SK-N-SH (cell line): ENCODE measurements at regions not wholly inside any gene's neighbourhood (a gene's known extent, or its start where the extent isn't known, plus 50 kb on each side); places are given as distances from the start of the nearest gene placed in this dataset.

ENCODE experiments used
- CTCF ChIA-PET: fragments of 300-600, 350-600 bp; formaldehyde crosslinking; extraction: SDS; loops from one replicate; lab custom pipeline; 2021; lab: Yijun Ruan, JAX
- POLR2A ChIA-PET: fragments of 350-600 bp; sonication (Branson Sonifier 250); formaldehyde crosslinking; extraction: SDS; loops from one replicate; lab custom pipeline; 2020; ENCODE audit warnings: antibody characterized with exemption, inconsistent platforms; lab: Yijun Ruan, JAX
- DNase-seq: peaks from one replicate; pipeline ENCODE4 v3.0.0; 2012
- H2AFZ ChIP-seq: fragments of 200-600 bp; sonication (generic); 2 replicates; pipeline ENCODE4 v1.8.1; 2016; ENCODE audit warnings: antibody characterized with exemption, mild to moderate bottlenecking, low read depth
- H3F3A ChIP-seq: fragments of 200-600 bp; sonication (generic); replicated peaks from 2 replicates; pipeline ENCODE3; 2016; ENCODE audit warnings: antibody characterized with exemption, mild to moderate bottlenecking; ENCODE audit not compliant: insufficient read depth
- H3K27ac ChIP-seq, 2 experiments: fragments of 200-500 bp in 1 of 2; fragments of 200-600 bp in 1 of 2; sonication (Bioruptor generic) in 1 of 2; sonication (generic), shearing (Covaris generic) in 1 of 2; 2 replicates each; pipeline versions ENCODE4 v1.5.1 to v1.6.1; 2014 to 2016; ENCODE audit warnings: low read depth in 2 of 2, inconsistent platforms in 1 of 2, low read length in 1 of 2, mild to moderate bottlenecking in 1 of 2, mixed read lengths in 1 of 2
- H3K27me3 ChIP-seq: fragments of 200-600 bp; sonication (generic), shearing (Covaris generic); 2 replicates; pipeline ENCODE4 v1.6.1; 2016; ENCODE audit warnings: mixed run types; ENCODE audit not compliant: insufficient read depth
- H3K36me3 ChIP-seq, 2 experiments: fragments of 200-500 bp in 1 of 2; fragments of 200-600 bp in 1 of 2; sonication (Bioruptor generic) in 1 of 2; sonication (generic) in 1 of 2; replicated peaks in 1 of 2; 2 replicates each; pipeline versions ENCODE3 to v1.5.1; 2014 to 2016; ENCODE audit warnings: low read length in 1 of 2, mild to moderate bottlenecking in 1 of 2; ENCODE audit not compliant: insufficient read depth in 2 of 2, control insufficient read depth in 1 of 2
- H3K4me1 ChIP-seq, 2 experiments: fragments of 200-500 bp in 1 of 2; fragments of 200-600 bp in 1 of 2; sonication (Bioruptor generic) in 1 of 2; sonication (generic), shearing (Covaris generic) in 1 of 2; 2 replicates each; pipeline versions ENCODE4 v1.5.1 to v1.6.1; 2014 to 2016; ENCODE audit warnings: low read depth in 1 of 2, low read length in 1 of 2, mixed run types in 1 of 2; ENCODE audit not compliant: insufficient read depth in 2 of 2, control insufficient read depth in 1 of 2
- H3K4me2 ChIP-seq: fragments of 200-600 bp; sonication (generic), shearing (Covaris generic); 2 replicates; pipeline ENCODE4 v1.6.1; 2017; ENCODE audit warnings: mixed run types
- H3K4me3 ChIP-seq, 2 experiments: fragments of 200-500 bp in 1 of 2; fragments of 200-600 bp in 1 of 2; sonication (Bioruptor generic) in 1 of 2; sonication (generic), shearing (Covaris generic) in 1 of 2; 2 replicates each; pipeline versions ENCODE4 v1.5.1 to v1.8.1; 2014 to 2016; ENCODE audit warnings: low read depth in 2 of 2, inconsistent platforms in 1 of 2, low read length in 1 of 2, mild to moderate bottlenecking in 1 of 2, mixed read lengths in 1 of 2, moderate library complexity in 1 of 2
- H3K79me2 ChIP-seq: fragments of 200-600 bp; sonication (generic); 2 replicates; pipeline ENCODE4 v1.8.1; 2017; ENCODE audit warnings: mild to moderate bottlenecking; ENCODE audit not compliant: insufficient read depth
- H3K9ac ChIP-seq: fragments of 200-600 bp; sonication (generic); 2 replicates; pipeline ENCODE4 v1.6.1; 2017; ENCODE audit warnings: mixed run types
- H3K9me2 ChIP-seq: fragments of 200-600 bp; sonication (generic); 2 replicates; pipeline ENCODE4 v1.6.1; 2017; ENCODE audit warnings: mixed run types
- H3K9me3 ChIP-seq: fragments of 200-600 bp; sonication (generic); 2 replicates; pipeline ENCODE4 v1.6.1; 2017; ENCODE audit warnings: mixed run types, mild to moderate bottlenecking, moderate library complexity
- H4K20me1 ChIP-seq: fragments of 200-600 bp; sonication (generic); 2 replicates; pipeline ENCODE4 v1.6.1; 2017; ENCODE audit warnings: mild to moderate bottlenecking, mixed run types; ENCODE audit not compliant: insufficient read depth
- CHD2 ChIP-seq: fragments of 150-350 bp; IDR thresholded peaks from 2 replicates; pipeline ENCODE4 v1.6.1; 2018; ENCODE audit warnings: low read length; ENCODE audit not compliant: partially characterized antibody
- EP300 ChIP-seq, 2 experiments: IDR thresholded peaks; 2 replicates each; pipeline versions ENCODE4 v1.4.0 to v1.6.1; 2012; ENCODE audit warnings: borderline replicate concordance in 1 of 2, low read depth in 1 of 2, low read length in 1 of 2
- EZH2phosphoT487 ChIP-seq: fragments of 200-600 bp; sonication (generic); IDR thresholded peaks from 2 replicates; pipeline ENCODE4 v1.6.1; 2017; ENCODE audit warnings: low read depth, mixed run types, mild to moderate bottlenecking, antibody characterized with exemption, moderate library complexity, borderline replicate concordance
- FOXJ3 ChIP-seq: sonication (generic); formaldehyde crosslinking; IDR thresholded peaks from 2 replicates; pipeline ENCODE4 v1.5.1; 2020; ENCODE audit warnings: mild to moderate bottlenecking, missing genetic modification reagents
- GABPA ChIP-seq: IDR thresholded peaks from 2 replicates; pipeline ENCODE4 v1.4.0; 2012; ENCODE audit warnings: low read depth, mild to moderate bottlenecking
- GATA2 ChIP-seq: sonication (generic); formaldehyde crosslinking; IDR thresholded peaks from 2 replicates; pipeline ENCODE4 v1.5.0; 2020; ENCODE audit warnings: mild to moderate bottlenecking, missing genetic modification reagents
- JUND ChIP-seq: IDR thresholded peaks from 2 replicates; pipeline ENCODE4 v1.4.0; 2012
- NRF1 ChIP-seq: IDR thresholded peaks from 2 replicates; pipeline ENCODE4 v1.6.1; 2012; ENCODE audit warnings: low read depth, mild to moderate bottlenecking, low read length
- PBX3 ChIP-seq: IDR thresholded peaks from 2 replicates; pipeline ENCODE4; 2012
- POLR2AphosphoS5 ChIP-seq: IDR thresholded peaks from 2 replicates; pipeline ENCODE4 v1.6.1; 2012; ENCODE audit warnings: low read depth, low read length
- RCOR1 ChIP-seq: fragments of 150-350 bp; IDR thresholded peaks from 2 replicates; pipeline ENCODE4 v1.6.1; 2017; ENCODE audit warnings: antibody characterized with exemption, low read length
- WGBS: methylation state at CpG from one replicate; pipeline ENCODE4 v1.1.6; 2017; ENCODE audit warnings: low lambda C conversion rate; 5-methylcytosine and 5-hydroxymethylcytosine counted together

- H3K27ac ChIP-seq, result no peak overlapping the region
- H3K4me1 ChIP-seq, result no peaks in the 10 kb centered on the region
- no peaks in the 10 kb centered on the region for H3K9me3 ChIP-seq
- TF ChIP-seq POLR2AphosphoS5 (no peak), CHD2 (no peak), PBX3 (no peak)
- 0 out of 2 replicates have a peak, but pooled peaks cover 2% of the 10 kb centered on the region for H3K9me2 ChIP-seq
- H4K20me1 ChIP-seq, result no peaks in the 10 kb centered on the region
- H3K9ac ChIP-seq, result no peak overlapping the region
- no peaks in the 10 kb centered on the region for H3K36me3 ChIP-seq
- no peaks in the 10 kb centered on the region for H3K27me3 ChIP-seq
- H3K4me2 ChIP-seq, result no peak overlapping the region
- ChIA-PET POLR2A (no interaction called here), CTCF (no interaction called here)
- 20% methylated on average over 4 of the region's 4 CpGs for WGBS
- no peaks in the 10 kb centered on the region for H3K79me2 ChIP-seq
- H3K4me3 ChIP-seq, result no peak overlapping the region
- no peaks in the 10 kb centered on the region for H3F3A ChIP-seq
- no peak overlapping the region for H2AFZ ChIP-seq
- DNase-seq, result no peak
Observed at GRCh38 chr10:1957057-1957456, 219.7 kb upstream of the ADARB2 start.

- no peak overlapping the region for H3K4me3 ChIP-seq
- no peak overlapping the region for H3K9ac ChIP-seq
- DNase-seq, result no peak
- H3K79me2 ChIP-seq, result no peaks in the 10 kb centered on the region
- no peaks in the 10 kb centered on the region for H3K27me3 ChIP-seq
- no peak overlapping the region for H2AFZ ChIP-seq
- ChIA-PET POLR2A (no interaction called here), CTCF (interaction anchor here (1.2 kb wide), 1 partner anchor 9 kb away, joined by 3 read pairs; no protein-coding TSS in a partner anchor)
- no peak overlapping the region for H3K27ac ChIP-seq
- no peaks in the 10 kb centered on the region for H4K20me1 ChIP-seq
- 18% methylated on average over 3 of the region's 3 CpGs for WGBS
- H3F3A ChIP-seq, result no peaks in the 10 kb centered on the region
- H3K9me2 ChIP-seq, result 0 out of 2 replicates have a peak, but pooled peaks cover 2% of the 10 kb centered on the region
- H3K9me3 ChIP-seq, result no peaks in the 10 kb centered on the region
- TF ChIP-seq EP300 (IDR thresholded peaks at IDR 0.05; ENCODE audit: borderline replicate concordance in 1 of 2, low read depth in 1 of 2, low read length in 1 of 2) (no peak), NRF1 (no peak), RCOR1 (no peak), EZH2phosphoT487 (no peak), GABPA (no peak), GATA2 (no peak), JUND (no peak), FOXJ3 (no peak)
- H3K4me2 ChIP-seq, result no peak overlapping the region
- H3K4me1 ChIP-seq, result no peaks in the 10 kb centered on the region; a peak in 1 of 4 replicates
- H3K36me3 ChIP-seq, result no peaks in the 10 kb centered on the region
Observed at GRCh38 chr10:1954300-1954699, 217.0 kb upstream of the ADARB2 start.
